Fibroblast of the aortic adventitia (primary cell): ENCODE measurements at regions not wholly inside any gene's neighbourhood (a gene's known extent, or its start where the extent isn't known, plus 50 kb on each side); places are given as distances from the start of the nearest gene placed in this dataset.

Experiments
- DNase-seq: peaks from one replicate; pipeline ENCODE4 v3.0.0-alpha.2; 2010; ENCODE audit warnings: low read depth
- H3K4me3 ChIP-seq: 2 replicates; pipeline ENCODE4 v1.5.1; 2011; ENCODE audit warnings: low read depth, mild to moderate bottlenecking, control low read depth, low read length, moderate library complexity
- TF ChIP-seq, protein P1 (sequence below): IDR thresholded peaks from 2 replicates; pipeline ENCODE4 v1.5.1; 2011; ENCODE audit warnings: mild to moderate bottlenecking, low read length, control low read depth, inconsistent platforms; ENCODE audit not compliant: insufficient read depth

DNA sequence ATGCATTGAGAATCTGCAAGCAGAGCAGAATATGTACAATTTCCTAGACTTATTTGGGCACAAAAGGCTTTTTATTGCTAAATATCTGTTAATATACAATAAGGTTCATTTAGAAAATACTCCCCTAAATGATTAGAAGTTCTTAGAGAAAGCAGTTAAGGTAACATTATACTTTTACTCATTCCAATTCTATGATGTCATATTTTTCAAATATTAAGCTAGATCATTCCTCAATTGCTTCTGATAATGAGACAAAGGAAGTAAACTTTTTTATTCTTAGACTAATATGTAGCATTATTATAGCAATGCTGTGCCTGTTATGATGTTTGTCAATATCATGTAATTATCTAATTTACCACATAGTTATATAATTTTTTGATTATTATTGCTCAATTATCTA lies 447.0 kb downstream of the SLC16A7 start:
- TF ChIP-seq, protein P1, sequence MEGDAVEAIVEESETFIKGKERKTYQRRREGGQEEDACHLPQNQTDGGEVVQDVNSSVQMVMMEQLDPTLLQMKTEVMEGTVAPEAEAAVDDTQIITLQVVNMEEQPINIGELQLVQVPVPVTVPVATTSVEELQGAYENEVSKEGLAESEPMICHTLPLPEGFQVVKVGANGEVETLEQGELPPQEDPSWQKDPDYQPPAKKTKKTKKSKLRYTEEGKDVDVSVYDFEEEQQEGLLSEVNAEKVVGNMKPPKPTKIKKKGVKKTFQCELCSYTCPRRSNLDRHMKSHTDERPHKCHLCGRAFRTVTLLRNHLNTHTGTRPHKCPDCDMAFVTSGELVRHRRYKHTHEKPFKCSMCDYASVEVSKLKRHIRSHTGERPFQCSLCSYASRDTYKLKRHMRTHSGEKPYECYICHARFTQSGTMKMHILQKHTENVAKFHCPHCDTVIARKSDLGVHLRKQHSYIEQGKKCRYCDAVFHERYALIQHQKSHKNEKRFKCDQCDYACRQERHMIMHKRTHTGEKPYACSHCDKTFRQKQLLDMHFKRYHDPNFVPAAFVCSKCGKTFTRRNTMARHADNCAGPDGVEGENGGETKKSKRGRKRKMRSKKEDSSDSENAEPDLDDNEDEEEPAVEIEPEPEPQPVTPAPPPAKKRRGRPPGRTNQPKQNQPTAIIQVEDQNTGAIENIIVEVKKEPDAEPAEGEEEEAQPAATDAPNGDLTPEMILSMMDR: no peak
- DNase-seq: no peak
- no peak overlapping the region for H3K4me3 ChIP-seq

DNA sequence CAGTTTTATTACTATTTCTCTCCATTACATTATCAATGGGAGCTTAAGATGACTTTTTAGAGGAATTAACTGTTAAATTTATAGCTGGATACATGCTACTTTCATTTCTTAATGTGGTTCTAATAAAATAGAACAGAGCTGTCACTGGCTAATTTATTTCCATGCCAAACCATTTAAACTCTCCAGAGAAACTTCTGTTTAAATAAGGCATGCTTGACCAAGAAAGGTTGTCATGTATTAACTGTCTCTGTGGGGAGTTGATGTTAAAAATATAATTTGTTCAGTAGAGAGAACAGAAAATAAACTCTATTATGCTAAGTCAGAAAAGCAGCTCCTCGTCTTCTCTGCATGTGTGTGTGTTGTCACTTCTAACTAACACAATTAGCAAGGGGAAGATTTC lies 447.4 kb downstream of the SLC16A7 start:
- no peak for DNase-seq
- H3K4me3 ChIP-seq: no peak overlapping the region
- TF ChIP-seq, protein P1: no peak

DNA sequence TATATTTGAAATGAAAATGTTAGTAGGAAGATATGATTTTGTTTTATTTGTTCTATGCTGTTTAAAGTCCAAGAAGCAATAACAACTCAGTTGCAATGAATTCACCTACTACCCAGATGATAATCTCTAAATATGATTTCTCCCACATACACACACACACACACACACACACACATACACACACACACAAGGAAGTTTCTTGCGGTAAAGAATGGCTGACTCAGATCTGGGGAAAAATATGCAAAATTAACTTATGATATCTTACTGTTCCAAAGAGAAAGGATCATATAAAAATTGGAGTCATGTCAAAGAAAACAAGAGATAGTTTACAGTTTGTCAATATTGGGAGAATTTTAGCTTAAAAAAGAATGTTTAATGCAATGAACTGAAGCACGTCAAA lies 456.7 kb downstream of the SLC16A7 start:
- H3K4me3 ChIP-seq: no peak overlapping the region
- TF ChIP-seq, protein P1: no peak
- DNase-seq: no peak

DNA sequence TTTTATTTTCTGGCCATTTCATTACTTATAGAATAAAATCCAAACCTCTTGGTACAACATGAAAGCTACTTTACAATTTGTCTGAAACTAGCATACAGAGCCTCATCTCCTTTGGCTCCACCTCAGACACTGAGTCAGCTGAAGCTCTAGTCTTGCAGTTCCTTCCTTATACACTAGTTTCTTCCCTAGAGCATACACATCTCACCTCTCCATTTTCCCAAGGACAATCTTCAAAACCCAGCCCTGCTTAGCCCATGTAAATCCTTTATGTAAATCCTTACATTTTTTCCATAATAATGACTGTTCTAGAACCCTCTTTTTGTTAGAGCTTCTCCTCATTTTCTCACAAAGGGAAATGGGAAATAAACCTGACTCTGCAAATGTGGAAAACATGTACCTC lies 463.4 kb downstream of the SLC16A7 start:
- TF ChIP-seq, protein P1: no peak
- H3K4me3 ChIP-seq: no peak overlapping the region
- DNase-seq: no peak

DNA sequence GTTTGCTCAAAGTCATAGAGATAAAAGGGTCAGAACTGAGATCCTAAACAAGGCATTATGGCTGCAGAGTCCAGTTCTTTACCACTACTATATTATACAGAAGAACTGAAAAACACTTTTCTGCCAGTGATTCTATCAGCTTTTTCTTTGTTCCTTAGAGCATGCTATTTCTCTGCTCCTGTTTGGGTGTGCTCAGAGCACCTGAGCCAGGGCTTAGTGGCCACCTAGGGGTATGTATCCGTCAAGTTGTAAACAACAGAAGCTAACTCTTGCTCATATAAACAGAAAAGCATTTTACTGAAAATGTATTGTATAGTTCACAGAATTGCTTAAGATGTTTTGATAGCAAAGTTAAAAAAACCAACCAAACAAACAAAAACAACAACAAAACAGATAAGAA lies 470.8 kb downstream of the SLC16A7 start:
- DNase-seq: no peak
- TF ChIP-seq, protein P1: no peak

DNA sequence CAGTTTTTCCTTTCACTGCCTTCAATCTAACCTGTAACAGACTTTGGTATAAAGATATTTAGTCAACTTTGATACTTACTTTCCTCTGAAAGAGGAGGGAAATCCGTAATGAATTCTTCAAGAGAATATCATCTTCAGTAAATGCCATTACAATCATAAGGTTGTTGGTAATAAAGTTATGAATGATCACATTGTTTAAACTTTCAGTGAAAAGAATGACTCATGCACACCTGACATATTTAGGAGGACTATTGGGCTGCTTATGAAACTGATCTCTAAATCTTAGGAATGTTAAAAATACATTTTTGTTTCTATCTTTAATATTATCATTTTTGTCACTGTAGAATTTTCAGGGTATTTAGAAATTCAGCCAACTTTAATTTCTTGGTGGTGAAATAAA lies 474.7 kb downstream of the SLC16A7 start:
- DNase-seq: no peak
- no peak overlapping the region for H3K4me3 ChIP-seq
- TF ChIP-seq, protein P1: no peak

More for the DNA sequence above, 470.8 kb downstream of the SLC16A7 start:
- no peak overlapping the region for H3K4me3 ChIP-seq

DNA sequence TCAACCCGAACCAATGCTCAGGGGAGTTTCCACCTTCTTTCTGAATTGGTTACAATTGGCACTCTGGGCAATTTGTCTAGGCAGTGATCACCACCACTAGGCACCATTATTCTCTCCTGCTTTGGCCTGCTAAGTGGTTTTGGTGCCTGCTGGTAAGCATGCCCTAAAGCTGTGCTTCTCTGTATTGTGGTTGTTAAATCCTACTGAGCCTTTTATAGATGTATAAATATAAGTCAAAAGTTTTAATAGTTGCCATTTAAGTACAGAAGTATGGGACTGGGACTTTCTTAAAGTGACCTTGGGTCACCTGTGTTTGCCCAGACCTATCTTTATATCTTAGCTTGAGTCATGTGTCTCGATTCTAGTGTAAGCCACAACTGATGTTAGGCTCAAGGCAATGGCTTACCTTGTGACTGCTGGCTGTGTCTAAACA lies 475.9 kb downstream of the SLC16A7 start:
- H3K4me3 ChIP-seq: no peak overlapping the region
- no peak for DNase-seq
- TF ChIP-seq, protein P1: no peak
